HEK293T (cell line): ENCODE measurements at regions not wholly inside any gene's neighbourhood (a gene's known extent, or its start where the extent isn't known, plus 50 kb on each side); places are given as distances from the start of the nearest gene placed in this dataset.

Experiments
- BHLHE40 ChIP-seq: fragments of 450-650 bp; IDR thresholded peaks from 2 replicates; pipeline ENCODE4 v1.6.1; 2016; ENCODE audit warnings: mild to moderate bottlenecking, moderate library complexity, borderline replicate concordance
- ELF4 ChIP-seq: fragments of 450-650 bp; IDR thresholded peaks from 2 replicates; pipeline ENCODE4 v1.6.1; 2017; ENCODE audit warnings: antibody characterized with exemption
- FOXA1 ChIP-seq: fragments of 450-650 bp; IDR thresholded peaks from 2 replicates; pipeline ENCODE4 v1.6.1; 2016; ENCODE audit warnings: mild to moderate bottlenecking
- FOXK2 ChIP-seq: fragments of 450-650 bp; IDR thresholded peaks from 2 replicates; pipeline ENCODE4 v1.6.1; 2016; ENCODE audit warnings: mild to moderate bottlenecking
- FOXM1 ChIP-seq: fragments of 450-650 bp; IDR thresholded peaks from 2 replicates; pipeline ENCODE4 v1.6.1; 2017; ENCODE audit warnings: mild to moderate bottlenecking, borderline replicate concordance
- HDGF ChIP-seq: fragments of 450-650 bp; IDR thresholded peaks from 2 replicates; pipeline ENCODE4 v1.6.1; 2017; ENCODE audit warnings: antibody characterized with exemption, borderline replicate concordance
- L3MBTL2 ChIP-seq: fragments of 450-650 bp; conservative IDR thresholded peaks from 2 replicates; pipeline ENCODE4 v1.6.1; 2016; ENCODE audit warnings: mild to moderate bottlenecking
- LEF1 ChIP-seq: fragments of 450-650 bp; IDR thresholded peaks from 2 replicates; pipeline ENCODE4 v1.6.1; 2017; ENCODE audit warnings: mild to moderate bottlenecking, borderline replicate concordance
- PKNOX1 ChIP-seq: fragments of 450-650 bp; IDR thresholded peaks from 2 replicates; pipeline ENCODE4 v1.6.1; 2016
- SP1 ChIP-seq: fragments of 450-650 bp; IDR thresholded peaks from 2 replicates; pipeline ENCODE4 v1.6.1; 2017
- SUZ12 ChIP-seq: fragments of 450-650 bp; IDR thresholded peaks from 2 replicates; pipeline ENCODE4 v1.6.1; 2016; ENCODE audit warnings: mild to moderate bottlenecking
- TARDBP ChIP-seq: fragments of 450-650 bp; IDR thresholded peaks from 2 replicates; pipeline ENCODE4 v1.6.1; 2016
- ZNF384 ChIP-seq: fragments of 450-650 bp; IDR thresholded peaks from 2 replicates; pipeline ENCODE4 v1.6.1; 2016

- no peak for TF ChIP-seq TARDBP
- TF ChIP-seq ELF4 = no peak
- TF ChIP-seq BHLHE40 = no peak
- TF ChIP-seq FOXK2 = no peak
- TF ChIP-seq L3MBTL2 = no peak
- no peak for TF ChIP-seq HDGF
- no peak for TF ChIP-seq FOXA1
- TF ChIP-seq ZNF384 = no peak
- no peak for TF ChIP-seq SP1
- TF ChIP-seq SUZ12 = no peak
- TF ChIP-seq PKNOX1 = no peak
- no peak for TF ChIP-seq LEF1
- no peak for TF ChIP-seq FOXM1
Measured at GRCh38 chr20:11216451-11217314, 542.9 kb upstream of the JAG1 start.
